ENCODE measurements at regions not wholly inside any gene's neighbourhood (a gene's known extent, or its start where the extent isn't known, plus 50 kb on each side); places are given as distances from the start of the nearest gene placed in this dataset.

- H2AFZ ChIP-seq (ENCODE audit: control insufficient read depth, low read depth, low read length) = no peak overlapping the region
- POLR2A ChIA-PET = no interaction called here
- no peak for FAIRE-seq
- 48% methylated on average over 5 of the region's 5 CpGs for WGBS (ENCODE audit: insufficient coverage, insufficient replicate concordance, low lambda C conversion rate, missing lambda C conversion rate)
- H3K9ac ChIP-seq (ENCODE audit: control insufficient read depth, insufficient read depth, low read length) = no peak overlapping the region
- H3K4me1 ChIP-seq (ENCODE audit: control insufficient read depth, insufficient read depth, low read length) = no peaks in the 10 kb centered on the region
- no TSS peak for BruUV-seq (replicated peaks)
- ATAC-seq = no peak
- DNase-seq (ENCODE audit: low read depth, low spot score) = no peak
- H3K4me3 ChIP-seq = no peak overlapping the region
- H3K27ac ChIP-seq (ENCODE audit: control insufficient read depth, insufficient read depth) = no peak overlapping the region
- no peaks in the 10 kb centered on the region for H3K27me3 ChIP-seq (replicated peaks in 1 of 2; ENCODE audit: control insufficient read depth in 2 of 2, insufficient read depth in 2 of 2, low read length in 1 of 2)
- RAD21 ChIA-PET (ENCODE audit: unreplicated experiment) = no interaction called here
- in situ Hi-C loops (cut with MboI) (no loop called here), intact Hi-C loops (cut with micrococcal nuclease; ENCODE audit: unreplicated experiment) (no loop called here)
- no peak for TF ChIP-seq IKZF2 (IDR thresholded peaks at IDR 0.05)
- no peak overlapping the region for H3K4me2 ChIP-seq (ENCODE audit: control insufficient read depth, insufficient read depth)
- SMC1A ChIA-PET (ENCODE audit: uncharacterized antibody, unreplicated experiment) = no interaction called here
- no peaks in the 10 kb centered on the region for H3K79me2 ChIP-seq (ENCODE audit: control insufficient read depth, insufficient read depth, low read length)
- H4K20me1 ChIP-seq (ENCODE audit: control insufficient read depth, insufficient read depth) = no peaks in the 10 kb centered on the region
- no peaks in the 10 kb centered on the region for H3K9me3 ChIP-seq (replicated peaks; ENCODE audit: control insufficient read depth, insufficient read depth, low read length)
- no peaks in the 10 kb centered on the region for H3K36me3 ChIP-seq (ENCODE audit: control insufficient read depth in 2 of 2, insufficient read depth in 2 of 2, low read length in 1 of 2)
- CTCF ChIA-PET = no interaction called here
Measured at GRCh38 chr13:75147946-75148345, 334.0 kb downstream of the TBC1D4 start.

GRCh38 chr13:75146436-75146835, 335.5 kb downstream of the TBC1D4 start:
- no peaks in the 10 kb centered on the region for H4K20me1 ChIP-seq (ENCODE audit: control insufficient read depth, insufficient read depth)
- DNase-seq (ENCODE audit: low read depth, low spot score) = no peak
- ChIA-PET RAD21 (ENCODE audit: unreplicated experiment) (no interaction called here), CTCF (no interaction called here), SMC1A (ENCODE audit: uncharacterized antibody, unreplicated experiment) (no interaction called here), POLR2A (no interaction called here)
- no peak for ATAC-seq
- no peak overlapping the region for H3K9ac ChIP-seq (ENCODE audit: control insufficient read depth, insufficient read depth, low read length)
- BruUV-seq (replicated peaks) = no TSS peak
- no peaks in the 10 kb centered on the region for H3K9me3 ChIP-seq (replicated peaks; ENCODE audit: control insufficient read depth, insufficient read depth, low read length)
- no peak overlapping the region for H2AFZ ChIP-seq (ENCODE audit: control insufficient read depth, low read depth, low read length)
- no peaks in the 10 kb centered on the region for H3K4me1 ChIP-seq (ENCODE audit: control insufficient read depth, insufficient read depth, low read length)
- no peaks in the 10 kb centered on the region for H3K27me3 ChIP-seq (replicated peaks in 1 of 2; ENCODE audit: control insufficient read depth in 2 of 2, insufficient read depth in 2 of 2, low read length in 1 of 2)
- H3K36me3 ChIP-seq (ENCODE audit: control insufficient read depth in 2 of 2, insufficient read depth in 2 of 2, low read length in 1 of 2) = no peaks in the 10 kb centered on the region
- no peak overlapping the region for H3K27ac ChIP-seq (ENCODE audit: control insufficient read depth, insufficient read depth)
- FAIRE-seq = no peak
- intact Hi-C loops (cut with micrococcal nuclease; ENCODE audit: unreplicated experiment) = no loop called here
- no peaks in the 10 kb centered on the region for H3K79me2 ChIP-seq (ENCODE audit: control insufficient read depth, insufficient read depth, low read length)
- no peak overlapping the region for H3K4me2 ChIP-seq (ENCODE audit: control insufficient read depth, insufficient read depth)
- in situ Hi-C loops (cut with MboI) = no loop called here
- WGBS (ENCODE audit: insufficient coverage, insufficient replicate concordance, low lambda C conversion rate, missing lambda C conversion rate) = 88% methylated on average over 1 of the region's 1 CpG
- no peak overlapping the region for H3K4me3 ChIP-seq
- no peak for TF ChIP-seq E2F4 (IDR thresholded peaks at IDR 0.05; ENCODE audit: low read depth, low read length)
- TF ChIP-seq TCF12 (IDR thresholded peaks at IDR 0.05; ENCODE audit: low read depth, low read length) = no peak
- no peak for TF ChIP-seq PRDM15 (CRISPR knock-in tag; IDR thresholded peaks at IDR 0.05)
- TF ChIP-seq ZBTB11 (CRISPR knock-in tag; IDR thresholded peaks at IDR 0.05) = no peak
